Panc1 (cell line): ENCODE measurements at regions not wholly inside any gene's neighbourhood (a gene's known extent, or its start where the extent isn't known, plus 50 kb on each side); places are given as distances from the start of the nearest gene placed in this dataset.
"Not testable (repeated sequence)": the region's sequence is repeated elsewhere in the genome, so short reads cannot be mapped to it uniquely, and the experiment has no call there.

Experiments
- ATAC-seq: fragments of 200-7000 bp; cut with Tn5 transposase; 2 replicates; pipeline ENCODE4 v1.9.1; 2020; ENCODE audit warnings: mild to moderate bottlenecking, moderate library complexity
- BruUV-seq: library from RNA; stranded (reverse); fragments of 400-500 nt; replicated peaks from 2 replicates; lab custom pipeline; 2021; lab: Mats Ljungman, UMichigan
- CTCF ChIA-PET: fragments of 300-600 bp; sonication (Branson Sonifier 250); formaldehyde crosslinking; loops from one replicate; lab custom pipeline; 2022; ENCODE audit warnings: antibody characterized with exemption; lab: Charles Lee
- POLR2A ChIA-PET: fragments of 300-600 bp; sonication (Branson Sonifier 250); formaldehyde crosslinking; loops from one replicate; lab custom pipeline; 2022; ENCODE audit warnings: antibody characterized with exemption; lab: Charles Lee
- DNase-seq: peaks from one replicate; pipeline ENCODE4 v3.0.0-alpha.2; 2010; ENCODE audit warnings: low read depth, low spot score
- H3K27ac ChIP-seq: 2 replicates; pipeline ENCODE4 v1.5.1; 2011; ENCODE audit warnings: mild to moderate bottlenecking, low read length, inconsistent platforms
- H3K27me3 ChIP-seq: fragments of 200-500 bp; sonication (Bioruptor generic); 2 replicates; pipeline ENCODE4 v1.6.0; 2014; ENCODE audit warnings: low read length, inconsistent platforms; ENCODE audit not compliant: control insufficient read depth, insufficient read depth
- H3K36me3 ChIP-seq: fragments of 200-500 bp; sonication (Bioruptor generic); 2 replicates; pipeline ENCODE4 v1.5.1; 2014; ENCODE audit warnings: inconsistent platforms, mild to moderate bottlenecking, low read length, moderate library complexity; ENCODE audit not compliant: control insufficient read depth, insufficient read depth
- H3K4me1 ChIP-seq: 2 replicates; pipeline ENCODE4 v1.5.1; 2011; ENCODE audit warnings: inconsistent platforms, mild to moderate bottlenecking, low read length, moderate library complexity; ENCODE audit not compliant: control insufficient read depth, insufficient read depth
- H3K4me3 ChIP-seq, 2 experiments: 2 replicates each; pipeline ENCODE4 v1.5.1; 2011 to 2012; ENCODE audit warnings: low read depth in 2 of 2, low read length in 2 of 2, mild to moderate bottlenecking in 2 of 2, inconsistent platforms in 1 of 2, moderate library complexity in 1 of 2
- H3K9me3 ChIP-seq: fragments of 200-500 bp; sonication (Bioruptor generic); 2 replicates; pipeline ENCODE4 v1.5.1; 2014; ENCODE audit warnings: low read depth, mild to moderate bottlenecking, inconsistent platforms, low read length, moderate library complexity; ENCODE audit not compliant: control insufficient read depth, insufficient read depth
- CTCF ChIP-seq: fragments of 450-650 bp; IDR thresholded peaks from 2 replicates; pipeline ENCODE4 v1.5.1; 2017; ENCODE audit warnings: mild to moderate bottlenecking
- POLR2AphosphoS5 ChIP-seq: IDR thresholded peaks from 2 replicates; pipeline ENCODE4 v1.6.1; 2012; ENCODE audit warnings: mild to moderate bottlenecking, low read depth, low read length, moderate library complexity
- REST ChIP-seq, 2 experiments: IDR thresholded peaks; 2 replicates each; pipeline ENCODE4 v1.6.1; 2011 to 2012; ENCODE audit warnings: low read depth in 2 of 2, control low read depth in 1 of 2, low read length in 1 of 2, mild to moderate bottlenecking in 1 of 2, moderate library complexity in 1 of 2; ENCODE audit not compliant: insufficient read depth in 1 of 2
- SIN3A ChIP-seq: IDR thresholded peaks from 2 replicates; pipeline ENCODE4 v1.6.1; 2012; ENCODE audit warnings: low read depth, mild to moderate bottlenecking, low read length, moderate library complexity, borderline replicate concordance; ENCODE audit not compliant: insufficient read depth
- TCF7L2 ChIP-seq: IDR thresholded peaks from 2 replicates; pipeline ENCODE4 v1.6.1; 2011; ENCODE audit warnings: mild to moderate bottlenecking, low read depth, low read length, inconsistent platforms
- in situ Hi-C: cut with HindIII; loops from 2 replicates; pipeline ENCODE4 v1.10.0; 2016; ENCODE audit warnings: low sequenced_read_pairs, low pct_unique_long_range_greater_than_20kb
- intact Hi-C: fragments of 100-400 bp; cut with micrococcal nuclease; formaldehyde crosslinking; loops from one replicate; pipeline ENCODE4 v1.10.0; 2022; ENCODE audit not compliant: unreplicated experiment

GRCh38 chr12:46514886-46515285, 142.3 kb upstream of the SLC38A2 start:
- Histone ChIP-seq H3K4me1 (no peaks in the 10 kb centered on the region), H3K27me3 (no peaks in the 10 kb centered on the region), H3K27ac (peak overlapping the region; percentile 17; the same call in 1 of the 2 replicates), H3K36me3 (no peaks in the 10 kb centered on the region), H3K9me3 (peaks cover 27% of the 10 kb centered on the region; the same call in 1 of the 2 replicates), H3K4me3 (no peak overlapping the region)
- CTCF ChIA-PET = no interaction called here
- BruUV-seq = no TSS peak
- TF ChIP-seq SIN3A = no peak
- TF ChIP-seq POLR2AphosphoS5 = no peak
- TF ChIP-seq CTCF = no peak
- POLR2A ChIA-PET = no interaction called here
- intact Hi-C loops = no loop called here
- ATAC-seq = no peak
- no peak for DNase-seq
- in situ Hi-C loops = no loop called here

GRCh38 chr12:46510257-46510656, 137.7 kb upstream of the SLC38A2 start:
- H3K4me1 ChIP-seq, H3K4me3 ChIP-seq, BruUV-seq, in situ Hi-C loops, ATAC-seq, H3K27ac ChIP-seq, POLR2A ChIA-PET, intact Hi-C loops, H3K36me3 ChIP-seq, H3K27me3 ChIP-seq, DNase-seq, CTCF ChIA-PET: not testable (repeated sequence)
- peaks cover 35% of the 10 kb centered on the region; the same call in 1 of the 2 replicates for H3K9me3 ChIP-seq

- no peaks in the 10 kb centered on the region for H3K4me1 ChIP-seq
- intact Hi-C loops (no loop called here), in situ Hi-C loops (no loop called here)
- ATAC-seq = no peak
- ChIA-PET POLR2A (no interaction called here), CTCF (interaction anchor here (0.6 kb wide), 1 partner anchor 487 kb away, joined by 3 read pairs; no protein-coding TSS in a partner anchor)
- no peaks in the 10 kb centered on the region for H3K27me3 ChIP-seq
- no peak overlapping the region for H3K4me3 ChIP-seq
- TF ChIP-seq POLR2AphosphoS5 (no peak), REST (IDR thresholded peaks at IDR 0.05; ENCODE audit: insufficient read depth in 1 of 2, low read depth in 2 of 2, low read length in 1 of 2) (no peak), SIN3A (no peak), CTCF (no peak), TCF7L2 (no peak)
- no peak for DNase-seq
- BruUV-seq = no TSS peak
- H3K27ac ChIP-seq = no peak overlapping the region; the same call in 1 of the 2 replicates
- no peaks in the 10 kb centered on the region for H3K36me3 ChIP-seq
- peaks cover 34% of the 10 kb centered on the region; the same call in 1 of the 2 replicates for H3K9me3 ChIP-seq
Observed at GRCh38 chr12:46509135-46509534, 136.6 kb upstream of the SLC38A2 start.
